ENCODE measurements at regions not wholly inside any gene's neighbourhood (a gene's known extent, or its start where the extent isn't known, plus 50 kb on each side); places are given as distances from the start of the nearest gene placed in this dataset.

DNA sequence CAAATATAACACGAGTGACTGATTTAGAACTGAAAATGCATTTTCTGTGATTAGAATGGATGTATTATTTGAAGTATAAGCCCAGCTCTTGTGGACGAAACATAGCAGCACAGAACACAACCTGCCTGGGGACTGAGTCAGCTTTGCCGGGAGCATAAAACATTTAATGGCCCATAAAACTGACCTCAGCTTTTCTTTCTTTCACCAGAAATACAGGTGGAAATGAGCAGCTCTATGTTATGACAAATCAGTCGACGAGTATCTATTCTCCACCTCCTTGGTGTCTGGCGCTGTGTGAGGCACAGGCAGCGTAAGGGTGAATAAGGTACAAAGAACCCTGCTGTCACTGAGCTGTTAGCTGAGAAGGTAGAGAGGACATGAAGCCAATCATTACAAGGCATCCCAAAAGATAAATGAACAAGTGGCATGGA is 471.6 kb upstream of the AKR1E2 start:
- DNase-seq = no peak
- peaks cover 3% of the 10 kb centered on the region for H3K9me3 Mint-ChIP-seq
- intact Hi-C loops (cut with micrococcal nuclease) = no loop called here
- no peak overlapping the region for H3K4me3 Mint-ChIP-seq
- H3K4me1 Mint-ChIP-seq = no peaks in the 10 kb centered on the region
- CTCF ChIA-PET = no interaction called here
- POLR2A ChIA-PET = interaction anchor here (0.6 kb wide), 1 partner anchor 420 kb away, joined by 4 read pairs; no protein-coding TSS in a partner anchor
- no peak for ATAC-seq (ENCODE audit: low read depth)
- TF ChIP-seq, protein P1, sequence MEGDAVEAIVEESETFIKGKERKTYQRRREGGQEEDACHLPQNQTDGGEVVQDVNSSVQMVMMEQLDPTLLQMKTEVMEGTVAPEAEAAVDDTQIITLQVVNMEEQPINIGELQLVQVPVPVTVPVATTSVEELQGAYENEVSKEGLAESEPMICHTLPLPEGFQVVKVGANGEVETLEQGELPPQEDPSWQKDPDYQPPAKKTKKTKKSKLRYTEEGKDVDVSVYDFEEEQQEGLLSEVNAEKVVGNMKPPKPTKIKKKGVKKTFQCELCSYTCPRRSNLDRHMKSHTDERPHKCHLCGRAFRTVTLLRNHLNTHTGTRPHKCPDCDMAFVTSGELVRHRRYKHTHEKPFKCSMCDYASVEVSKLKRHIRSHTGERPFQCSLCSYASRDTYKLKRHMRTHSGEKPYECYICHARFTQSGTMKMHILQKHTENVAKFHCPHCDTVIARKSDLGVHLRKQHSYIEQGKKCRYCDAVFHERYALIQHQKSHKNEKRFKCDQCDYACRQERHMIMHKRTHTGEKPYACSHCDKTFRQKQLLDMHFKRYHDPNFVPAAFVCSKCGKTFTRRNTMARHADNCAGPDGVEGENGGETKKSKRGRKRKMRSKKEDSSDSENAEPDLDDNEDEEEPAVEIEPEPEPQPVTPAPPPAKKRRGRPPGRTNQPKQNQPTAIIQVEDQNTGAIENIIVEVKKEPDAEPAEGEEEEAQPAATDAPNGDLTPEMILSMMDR (IDR thresholded peaks at IDR 0.05) = no peak
- H3K27ac Mint-ChIP-seq = no peak overlapping the region
- peaks cover 19% of the 10 kb centered on the region for H3K27me3 Mint-ChIP-seq
- H3K36me3 Mint-ChIP-seq (ENCODE audit: low read depth) = no peaks in the 10 kb centered on the region

DNA sequence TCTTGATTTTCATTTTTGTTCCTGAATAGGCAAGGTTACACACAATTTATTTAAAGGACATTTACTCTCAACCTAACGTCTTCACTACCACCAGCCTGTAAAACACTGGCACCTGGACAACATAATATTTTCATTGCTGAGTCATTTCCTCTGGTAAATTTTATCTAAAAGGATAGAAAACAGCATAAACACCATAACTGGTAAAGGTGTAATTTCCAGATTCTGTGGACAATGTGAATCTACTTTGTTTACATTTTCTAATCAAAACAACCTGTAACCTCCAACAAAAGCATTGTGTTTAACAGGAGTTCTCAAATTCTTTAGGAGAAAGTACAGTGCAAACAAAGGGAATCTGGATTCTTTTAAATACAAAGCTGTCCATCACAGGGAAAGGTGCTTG is 472.0 kb upstream of the AKR1E2 start:
- TF ChIP-seq, protein P1 (IDR thresholded peaks at IDR 0.05) = no peak
- intact Hi-C loops (cut with micrococcal nuclease) = no loop called here
- ATAC-seq (ENCODE audit: low read depth) (no peak), DNase-seq (no peak)
- peaks cover 19% of the 10 kb centered on the region for H3K27me3 Mint-ChIP-seq
- no peaks in the 10 kb centered on the region for H3K36me3 Mint-ChIP-seq (ENCODE audit: low read depth)
- H3K4me3 Mint-ChIP-seq = no peak overlapping the region
- H3K27ac Mint-ChIP-seq = no peak overlapping the region
- CTCF ChIA-PET = no interaction called here
- no peaks in the 10 kb centered on the region for H3K4me1 Mint-ChIP-seq
- peaks cover 3% of the 10 kb centered on the region for H3K9me3 Mint-ChIP-seq
- POLR2A ChIA-PET = interaction anchor here (0.6 kb wide), 1 partner anchor 420 kb away, joined by 4 read pairs; no protein-coding TSS in a partner anchor

DNA sequence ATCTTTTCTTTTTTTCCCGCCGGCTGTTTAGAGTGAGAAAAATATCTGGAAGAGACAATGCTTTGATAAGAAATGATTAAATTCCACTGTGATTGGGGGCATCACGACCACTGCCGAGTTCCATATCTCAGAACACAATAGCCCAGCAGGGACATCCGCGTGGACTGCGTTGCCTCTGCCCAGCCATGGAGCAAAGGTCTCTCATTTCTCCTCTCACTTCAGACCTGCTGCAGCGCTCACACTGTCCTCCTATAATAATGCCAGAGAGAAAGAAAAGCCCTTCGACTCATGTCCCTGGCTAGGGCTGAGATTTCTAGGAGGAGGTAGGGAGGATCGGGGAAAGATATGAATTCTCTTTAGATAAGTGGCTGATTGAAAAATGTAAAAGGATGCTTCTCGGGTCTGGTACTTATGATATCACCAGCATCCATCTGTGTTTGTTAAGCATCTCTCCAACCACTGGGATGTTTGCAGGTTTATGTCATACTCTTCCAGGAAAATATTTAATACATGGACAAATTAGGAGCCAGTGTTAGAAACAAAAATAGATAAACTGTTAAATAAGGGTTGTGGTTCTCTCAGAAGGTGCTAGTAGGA is 472.9 kb upstream of the AKR1E2 start:
- Mint-ChIP-seq H3K4me3 (no peak overlapping the region), H3K27ac (no peak overlapping the region), H3K27me3 (peaks cover 19% of the 10 kb centered on the region), H3K9me3 (peaks cover 3% of the 10 kb centered on the region), H3K36me3 (ENCODE audit: low read depth) (no peaks in the 10 kb centered on the region), H3K4me1 (no peaks in the 10 kb centered on the region)
- DNase-seq = no peak
- intact Hi-C loops (cut with micrococcal nuclease) = no loop called here
- POLR2A ChIA-PET = no interaction called here
- ATAC-seq (ENCODE audit: low read depth) = no peak
- TF ChIP-seq, protein P1 (IDR thresholded peaks at IDR 0.05) = no peak
- CTCF ChIA-PET = no interaction called here

DNA sequence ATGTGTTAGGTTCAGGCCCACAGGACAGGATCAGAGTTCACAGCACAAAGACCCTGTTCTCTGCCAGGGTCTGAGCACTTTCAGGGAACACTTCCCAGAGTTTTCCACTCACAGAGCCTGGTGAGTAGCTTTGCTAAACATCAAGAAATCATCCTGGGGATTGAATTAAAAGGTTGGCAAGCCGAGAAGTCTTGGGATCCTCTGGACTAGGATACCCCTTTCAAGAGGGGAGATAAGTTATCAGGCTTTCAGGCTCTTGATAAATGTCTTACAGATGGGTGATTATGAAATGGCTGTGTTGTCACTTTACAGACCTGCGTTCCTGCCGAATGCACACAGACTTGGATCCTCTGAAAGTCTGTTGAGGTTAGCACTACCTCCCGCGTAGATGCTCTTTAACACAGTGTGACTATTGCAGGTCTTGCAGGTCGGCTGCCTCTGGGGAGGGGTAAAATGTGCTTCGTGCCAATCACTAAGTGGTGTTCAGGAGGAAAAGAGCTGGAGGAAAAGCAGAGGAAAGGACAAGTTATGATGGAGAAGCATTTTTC is 473.5 kb upstream of the AKR1E2 start:
- ChIA-PET POLR2A (no interaction called here), CTCF (no interaction called here)
- H3K4me1 Mint-ChIP-seq = no peaks in the 10 kb centered on the region
- intact Hi-C loops (cut with micrococcal nuclease) = no loop called here
- no peak for ATAC-seq (ENCODE audit: low read depth)
- H3K9me3 Mint-ChIP-seq = peaks cover 3% of the 10 kb centered on the region
- no peak for DNase-seq
- no peaks in the 10 kb centered on the region for H3K36me3 Mint-ChIP-seq (ENCODE audit: low read depth)
- TF ChIP-seq, protein P1 (IDR thresholded peaks at IDR 0.05) = no peak
- no peak overlapping the region for H3K27ac Mint-ChIP-seq
- no peak overlapping the region for H3K4me3 Mint-ChIP-seq
- peaks cover 17% of the 10 kb centered on the region for H3K27me3 Mint-ChIP-seq

DNA sequence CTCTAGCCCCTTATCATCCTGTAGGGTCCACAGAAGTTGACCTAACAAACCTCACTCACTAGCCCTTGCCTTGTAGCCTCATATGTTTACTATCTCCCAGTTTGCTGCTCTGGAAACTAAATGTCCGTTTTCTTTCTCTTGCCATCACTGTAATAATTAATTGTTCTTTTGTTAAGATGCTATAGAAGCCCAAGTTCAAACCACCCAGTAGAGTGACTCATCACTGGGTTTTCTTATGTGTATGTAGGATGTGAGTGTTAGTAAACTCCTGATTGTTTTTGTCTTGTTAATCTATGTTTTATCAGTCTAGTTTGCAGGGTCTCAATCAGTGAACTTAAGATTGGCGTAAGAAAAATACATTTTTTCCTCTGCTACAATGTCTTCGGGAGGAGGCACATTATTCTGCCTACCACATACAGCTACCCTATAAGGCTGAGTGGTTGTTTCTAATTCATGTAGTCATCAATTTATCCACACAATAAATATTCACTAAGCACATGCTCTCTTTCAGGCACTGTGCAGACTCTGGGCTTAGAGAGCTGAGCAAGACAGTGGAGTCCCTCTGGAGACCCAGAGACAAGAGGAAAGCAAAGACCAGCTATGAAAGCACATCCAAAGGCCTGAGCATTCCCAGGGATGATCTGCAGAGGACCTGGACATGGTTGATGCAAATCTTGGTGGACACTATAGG is 474.1 kb upstream of the AKR1E2 start:
- H3K4me1 Mint-ChIP-seq = no peaks in the 10 kb centered on the region
- CTCF ChIA-PET = no interaction called here
- no peak overlapping the region for H3K27ac Mint-ChIP-seq
- no peak for DNase-seq
- peaks cover 15% of the 10 kb centered on the region for H3K27me3 Mint-ChIP-seq
- no peak for ATAC-seq (ENCODE audit: low read depth)
- H3K9me3 Mint-ChIP-seq = peaks cover 3% of the 10 kb centered on the region
- intact Hi-C loops (cut with micrococcal nuclease) = no loop called here
- POLR2A ChIA-PET = no interaction called here
- TF ChIP-seq, protein P1 (IDR thresholded peaks at IDR 0.05) = no peak
- H3K4me3 Mint-ChIP-seq = no peak overlapping the region
- no peaks in the 10 kb centered on the region for H3K36me3 Mint-ChIP-seq (ENCODE audit: low read depth)
